ENCODE measurements at regions not wholly inside any gene's neighbourhood (a gene's known extent, or its start where the extent isn't known, plus 50 kb on each side); places are given as distances from the start of the nearest gene placed in this dataset.

DNA sequence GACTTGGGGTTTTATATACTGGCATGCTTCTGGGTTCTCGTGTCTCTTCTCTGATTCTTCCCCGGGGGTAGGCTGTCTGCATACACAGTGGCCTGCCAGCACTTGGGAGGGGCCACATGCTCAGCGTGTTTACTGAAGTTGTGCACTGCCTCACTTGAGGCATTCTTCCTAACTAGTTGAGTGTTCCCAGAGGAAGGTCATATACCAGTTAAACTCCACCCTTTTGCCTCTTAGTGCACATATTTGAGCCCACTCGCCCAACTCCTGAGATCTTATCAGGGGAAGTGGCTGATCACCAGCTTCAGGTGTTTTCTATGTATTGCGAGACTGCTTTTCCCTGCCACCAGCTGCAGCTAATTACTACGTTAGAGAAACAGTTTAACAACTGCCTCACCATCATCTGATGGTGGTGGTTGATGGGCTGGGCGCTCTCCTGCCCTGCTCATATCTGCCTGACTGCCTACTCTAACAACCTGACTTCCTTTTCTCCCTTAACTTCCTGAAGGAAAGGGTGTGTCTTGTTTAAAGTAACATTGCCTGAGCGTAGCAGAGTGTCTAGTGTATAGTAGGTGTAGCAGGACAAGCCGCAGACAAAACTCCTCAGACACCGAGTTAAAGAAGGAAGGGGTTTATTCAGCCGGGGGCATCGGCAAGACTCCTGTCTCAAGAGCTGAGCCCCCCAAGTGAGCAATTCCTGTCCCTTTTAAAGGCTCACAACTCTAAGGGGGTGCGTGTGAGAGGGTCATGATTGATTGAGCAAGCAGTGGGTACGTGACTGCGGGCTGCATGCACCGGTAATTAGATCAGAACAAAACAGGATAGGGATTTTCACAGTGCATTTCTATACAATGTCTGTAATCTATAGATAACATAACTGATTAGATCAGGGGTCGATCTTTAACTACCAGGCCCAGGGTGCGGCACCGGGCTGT, 60.1 kb upstream of the CLINT1 start:
- no peak for TF ChIP-seq POLR2A (IDR thresholded peaks at IDR 0.05)
- TF ChIP-seq CTCF (IDR thresholded peaks at IDR 0.05), result no peak

Data from adrenal gland (tissue), 5 donors.